ENCODE measurements at regions not wholly inside any gene's neighbourhood (a gene's known extent, or its start where the extent isn't known, plus 50 kb on each side); places are given as distances from the start of the nearest gene placed in this dataset.

GRCh38 chr9:13606586-13606985 is 327.1 kb upstream of the MPDZ start:
- ATAC-seq (ENCODE audit: low read depth in 2 of 2) (no peak), DNase-seq (no peak)
- Histone ChIP-seq H3K27ac (ENCODE audit: insufficient read depth, low read length, poor library complexity, severe bottlenecking) (no peak overlapping the region), H3K4me1 (ENCODE audit: control insufficient read depth, insufficient read depth, low read length, poor library complexity, severe bottlenecking) (no peaks in the 10 kb centered on the region), H3K9me3 (ENCODE audit: control insufficient read depth in 2 of 2, low read length in 2 of 2) (no peaks in the 10 kb centered on the region), H3K27me3 (ENCODE audit: control insufficient read depth, insufficient read depth, low read length) (no peaks in the 10 kb centered on the region), H3K4me3 (ENCODE audit: low read depth, low read length) (no peak overlapping the region), H3K36me3 (ENCODE audit: control insufficient read depth, insufficient read depth, low read length) (no peaks in the 10 kb centered on the region)
- Mint-ChIP-seq H3K4me3 (no peak overlapping the region), H3K36me3 (no peaks in the 10 kb centered on the region), H3K4me1 (no peaks in the 10 kb centered on the region), H3K27me3 (no peaks in the 10 kb centered on the region), H3K9me3 (peaks cover 0 to 16% (median 5%) of the 10 kb centered on the region in 7 donors), H3K27ac (no peak overlapping the region)

- no peak overlapping the region for H3K27ac ChIP-seq (ENCODE audit: insufficient read depth, low read length, poor library complexity, severe bottlenecking)
- Mint-ChIP-seq H3K27ac (no peak overlapping the region), H3K36me3 (no peaks in the 10 kb centered on the region)
Measured at GRCh38 chr9:13603921-13604320, 324.4 kb upstream of the MPDZ start.

GRCh38 chr9:13598738-13599137 is 319.2 kb upstream of the MPDZ start:
- H3K36me3 ChIP-seq (ENCODE audit: control insufficient read depth, insufficient read depth, low read length) = no peaks in the 10 kb centered on the region
- peaks cover 2 to 14% (median 5%) of the 10 kb centered on the region in 7 donors for H3K9me3 Mint-ChIP-seq
- no peak overlapping the region for H3K27ac ChIP-seq (ENCODE audit: insufficient read depth, low read length, poor library complexity, severe bottlenecking)
- no peaks in the 10 kb centered on the region for H3K4me1 Mint-ChIP-seq
- H3K9me3 ChIP-seq (ENCODE audit: control insufficient read depth in 2 of 2, low read length in 2 of 2) = peaks cover 0 to 10% of the 10 kb centered on the region in 2 experiments
- H3K27ac Mint-ChIP-seq = no peak overlapping the region
- H3K27me3 Mint-ChIP-seq = no peaks in the 10 kb centered on the region
- no peaks in the 10 kb centered on the region for H3K36me3 Mint-ChIP-seq
- no peak overlapping the region for H3K4me3 ChIP-seq (ENCODE audit: low read depth, low read length)
- no peak for ATAC-seq (ENCODE audit: low read depth in 2 of 2)
- no peak overlapping the region for H3K4me3 Mint-ChIP-seq
- no peaks in the 10 kb centered on the region for H3K4me1 ChIP-seq (ENCODE audit: control insufficient read depth, insufficient read depth, low read length, poor library complexity, severe bottlenecking)
- no peaks in the 10 kb centered on the region for H3K27me3 ChIP-seq (ENCODE audit: control insufficient read depth, insufficient read depth, low read length)
- DNase-seq = no peak

More at GRCh38 chr9:13603921-13604320, 324.4 kb upstream of the MPDZ start:
- Histone ChIP-seq H3K36me3 (ENCODE audit: control insufficient read depth, insufficient read depth, low read length) (no peaks in the 10 kb centered on the region), H3K4me3 (ENCODE audit: low read depth, low read length) (no peak overlapping the region), H3K27me3 (ENCODE audit: control insufficient read depth, insufficient read depth, low read length) (no peaks in the 10 kb centered on the region), H3K9me3 (ENCODE audit: control insufficient read depth in 2 of 2, low read length in 2 of 2) (no peaks in the 10 kb centered on the region), H3K4me1 (ENCODE audit: control insufficient read depth, insufficient read depth, low read length, poor library complexity, severe bottlenecking) (no peaks in the 10 kb centered on the region)
- DNase-seq (no peak), ATAC-seq (ENCODE audit: low read depth in 2 of 2) (no peak)
- Mint-ChIP-seq H3K27me3 (no peaks in the 10 kb centered on the region), H3K4me3 (no peak overlapping the region), H3K4me1 (no peaks in the 10 kb centered on the region), H3K9me3 (peaks cover 0 to 16% (median 5%) of the 10 kb centered on the region in 7 donors)

DNA sequence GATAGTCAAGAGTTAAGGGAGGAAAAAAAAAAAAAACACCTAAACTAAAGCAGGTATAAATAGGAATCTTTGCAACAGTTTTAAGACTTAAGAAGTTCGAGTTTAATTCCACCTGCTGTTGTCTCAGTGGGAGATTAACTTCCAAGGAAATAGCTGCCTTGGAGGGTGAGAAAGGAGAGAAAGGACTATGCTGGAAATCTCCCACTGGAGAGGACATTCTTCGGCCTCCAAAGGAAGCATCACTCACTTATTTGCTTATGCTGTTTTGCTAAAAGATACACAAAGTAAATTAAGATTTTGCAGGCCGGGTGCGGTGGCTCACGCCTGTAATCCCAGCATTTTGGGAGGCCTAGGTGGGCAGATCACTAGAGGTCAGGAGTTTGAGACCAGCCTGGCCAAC is 317.9 kb upstream of the MPDZ start:
- Mint-ChIP-seq H3K36me3 (no peaks in the 10 kb centered on the region), H3K9me3 (peaks cover 0 to 12% (median 5%) of the 10 kb centered on the region in 7 donors), H3K4me3 (no peak overlapping the region), H3K4me1 (no peaks in the 10 kb centered on the region), H3K27me3 (no peaks in the 10 kb centered on the region), H3K27ac (no peak overlapping the region)
- peaks cover 0 to 10% of the 10 kb centered on the region in 2 experiments for H3K9me3 ChIP-seq (ENCODE audit: control insufficient read depth in 2 of 2, low read length in 2 of 2)
- DNase-seq (no peak), ATAC-seq (ENCODE audit: low read depth in 2 of 2) (no peak)
- H3K27me3 ChIP-seq (ENCODE audit: control insufficient read depth, insufficient read depth, low read length) = no peaks in the 10 kb centered on the region
- H3K27ac ChIP-seq (ENCODE audit: insufficient read depth, low read length, poor library complexity, severe bottlenecking) = no peak overlapping the region
- no peaks in the 10 kb centered on the region for H3K36me3 ChIP-seq (ENCODE audit: control insufficient read depth, insufficient read depth, low read length)
- no peaks in the 10 kb centered on the region for H3K4me1 ChIP-seq (ENCODE audit: control insufficient read depth, insufficient read depth, low read length, poor library complexity, severe bottlenecking)
- H3K4me3 ChIP-seq (ENCODE audit: low read depth, low read length) = no peak overlapping the region

GRCh38 chr9:13597004-13597403 is 317.5 kb upstream of the MPDZ start:
- no peak overlapping the region for H3K27ac ChIP-seq (ENCODE audit: insufficient read depth, low read length, poor library complexity, severe bottlenecking)
- H3K36me3 ChIP-seq (ENCODE audit: control insufficient read depth, insufficient read depth, low read length) = no peaks in the 10 kb centered on the region
- no peak overlapping the region for H3K4me3 Mint-ChIP-seq
- H3K36me3 Mint-ChIP-seq = no peaks in the 10 kb centered on the region
- peaks cover 0 to 11% (median 5%) of the 10 kb centered on the region in 7 donors for H3K9me3 Mint-ChIP-seq
- H3K9me3 ChIP-seq (ENCODE audit: control insufficient read depth in 2 of 2, low read length in 2 of 2) = peaks cover 0 to 10% of the 10 kb centered on the region in 2 experiments
- H3K27me3 Mint-ChIP-seq = no peaks in the 10 kb centered on the region
- H3K27ac Mint-ChIP-seq = no peak overlapping the region
- H3K4me3 ChIP-seq (ENCODE audit: low read depth, low read length) = no peak overlapping the region
- ATAC-seq (ENCODE audit: low read depth in 2 of 2) = no peak
- DNase-seq = no peak
- no peaks in the 10 kb centered on the region for H3K27me3 ChIP-seq (ENCODE audit: control insufficient read depth, insufficient read depth, low read length)
- no peaks in the 10 kb centered on the region for H3K4me1 ChIP-seq (ENCODE audit: control insufficient read depth, insufficient read depth, low read length, poor library complexity, severe bottlenecking)
- no peaks in the 10 kb centered on the region for H3K4me1 Mint-ChIP-seq

DNA sequence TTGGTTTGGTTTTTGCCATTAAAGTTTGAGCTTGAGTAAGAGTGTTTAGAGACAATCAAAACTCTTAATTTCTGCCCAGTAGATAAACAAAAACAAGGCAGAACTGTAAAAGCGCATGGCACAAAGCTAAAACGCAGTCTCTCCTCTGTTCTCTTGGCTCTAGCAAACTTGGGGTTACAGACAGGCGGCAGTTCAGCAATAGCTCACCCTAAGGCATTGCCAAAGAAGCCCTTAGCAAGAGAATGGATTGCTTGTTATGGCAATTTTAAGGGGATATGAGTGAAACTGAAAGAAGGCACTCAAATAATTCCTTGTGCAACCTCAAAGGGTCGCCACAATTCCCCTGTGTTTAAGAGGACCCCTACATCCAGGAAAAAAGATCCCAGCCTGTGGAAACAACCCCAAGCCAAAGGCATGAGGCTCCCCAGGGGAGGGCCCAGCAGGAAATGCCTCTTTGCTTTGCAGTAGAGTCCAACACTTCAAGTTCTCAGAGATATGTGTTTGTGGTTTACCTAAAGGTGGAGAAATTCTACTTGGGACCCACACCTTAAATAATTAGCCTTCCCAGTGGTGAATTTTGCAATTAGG is 317.0 kb upstream of the MPDZ start:
- Mint-ChIP-seq H3K9me3 (peaks cover 0 to 11% (median 5%) of the 10 kb centered on the region in 7 donors), H3K4me3 (no peak overlapping the region), H3K27ac (no peak overlapping the region), H3K4me1 (no peaks in the 10 kb centered on the region), H3K27me3 (no peaks in the 10 kb centered on the region), H3K36me3 (no peaks in the 10 kb centered on the region)
- Histone ChIP-seq H3K27me3 (ENCODE audit: control insufficient read depth, insufficient read depth, low read length) (no peaks in the 10 kb centered on the region), H3K4me1 (ENCODE audit: control insufficient read depth, insufficient read depth, low read length, poor library complexity, severe bottlenecking) (no peaks in the 10 kb centered on the region), H3K9me3 (ENCODE audit: control insufficient read depth in 2 of 2, low read length in 2 of 2) (peaks cover 0 to 10% of the 10 kb centered on the region in 2 experiments), H3K36me3 (ENCODE audit: control insufficient read depth, insufficient read depth, low read length) (no peaks in the 10 kb centered on the region), H3K4me3 (ENCODE audit: low read depth, low read length) (no peak overlapping the region), H3K27ac (ENCODE audit: insufficient read depth, low read length, poor library complexity, severe bottlenecking) (no peak overlapping the region)
- no peak for ATAC-seq (ENCODE audit: low read depth in 2 of 2)
- no peak for DNase-seq

DNA sequence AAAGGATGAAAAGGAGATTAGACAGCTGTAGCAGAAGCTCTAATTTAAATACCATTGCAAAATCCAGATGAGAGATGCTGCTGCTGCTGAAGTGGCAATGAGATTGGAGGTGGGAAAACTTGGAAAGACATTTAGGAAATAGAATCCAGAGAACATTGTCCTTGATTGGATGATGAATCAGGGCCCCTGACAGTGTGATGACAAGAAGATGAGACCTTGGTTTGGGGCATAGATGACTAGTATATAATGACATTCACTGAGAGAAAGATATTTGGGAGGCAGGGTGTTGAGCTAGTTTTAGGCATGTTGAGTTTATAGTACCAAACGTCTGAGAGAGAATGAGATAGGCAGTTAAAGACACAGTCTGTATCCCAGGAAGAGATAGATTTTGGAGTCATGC is 311.5 kb upstream of the MPDZ start:
- Mint-ChIP-seq H3K4me3 (no peak overlapping the region), H3K9me3 (peaks cover 0 to 11% (median 4%) of the 10 kb centered on the region in 7 donors), H3K27me3 (no peaks in the 10 kb centered on the region), H3K36me3 (no peaks in the 10 kb centered on the region), H3K27ac (no peak overlapping the region), H3K4me1 (no peaks in the 10 kb centered on the region)
- H3K27me3 ChIP-seq (ENCODE audit: control insufficient read depth, insufficient read depth, low read length) = no peaks in the 10 kb centered on the region
- no peak for ATAC-seq (ENCODE audit: low read depth in 2 of 2)
- peaks cover 0 to 8% of the 10 kb centered on the region in 2 experiments for H3K9me3 ChIP-seq (ENCODE audit: control insufficient read depth in 2 of 2, low read length in 2 of 2)
- H3K36me3 ChIP-seq (ENCODE audit: control insufficient read depth, insufficient read depth, low read length) = no peaks in the 10 kb centered on the region
- H3K27ac ChIP-seq (ENCODE audit: insufficient read depth, low read length, poor library complexity, severe bottlenecking) = no peak overlapping the region
- DNase-seq = no peak
- no peaks in the 10 kb centered on the region for H3K4me1 ChIP-seq (ENCODE audit: control insufficient read depth, insufficient read depth, low read length, poor library complexity, severe bottlenecking)
- no peak overlapping the region for H3K4me3 ChIP-seq (ENCODE audit: low read depth, low read length)

- no peaks in the 10 kb centered on the region for H3K36me3 Mint-ChIP-seq
- H3K4me1 ChIP-seq (ENCODE audit: control insufficient read depth, insufficient read depth, low read length, poor library complexity, severe bottlenecking) = no peaks in the 10 kb centered on the region
- peaks cover 2 to 10% (median 4%) of the 10 kb centered on the region in 7 donors for H3K9me3 Mint-ChIP-seq
- H3K4me3 ChIP-seq (ENCODE audit: low read depth, low read length) = no peak overlapping the region
- H3K27ac ChIP-seq (ENCODE audit: insufficient read depth, low read length, poor library complexity, severe bottlenecking) = no peak overlapping the region
- ATAC-seq (ENCODE audit: low read depth in 2 of 2) (no peak), DNase-seq (no peak)
- H3K36me3 ChIP-seq (ENCODE audit: control insufficient read depth, insufficient read depth, low read length) = no peaks in the 10 kb centered on the region
- no peaks in the 10 kb centered on the region for H3K27me3 Mint-ChIP-seq
- no peaks in the 10 kb centered on the region for H3K27me3 ChIP-seq (ENCODE audit: control insufficient read depth, insufficient read depth, low read length)
- peaks cover 0 to 8% of the 10 kb centered on the region in 2 experiments for H3K9me3 ChIP-seq (ENCODE audit: control insufficient read depth in 2 of 2, low read length in 2 of 2)
- no peak overlapping the region for H3K27ac Mint-ChIP-seq
- H3K4me1 Mint-ChIP-seq = no peaks in the 10 kb centered on the region
- H3K4me3 Mint-ChIP-seq = no peak overlapping the region
Measured at GRCh38 chr9:13589034-13589737, 309.7 kb upstream of the MPDZ start.

All from CD4-positive, CD25-positive, alpha-beta regulatory T cell (primary cell).